HEK293 (cell line): ENCODE measurements at regions not wholly inside any gene's neighbourhood (a gene's known extent, or its start where the extent isn't known, plus 50 kb on each side); places are given as distances from the start of the nearest gene placed in this dataset.

ENCODE experiments used
- REST ChIP-seq: fragments of 450-650 bp; formaldehyde crosslinking; IDR thresholded peaks from 2 replicates; pipeline ENCODE4 v1.5.1; 2016; ENCODE audit warnings: missing biosample characterization, missing genetic modification characterization
- ZBTB8A ChIP-seq: fragments of 450-650 bp; formaldehyde crosslinking; IDR thresholded peaks from 2 replicates; pipeline ENCODE4 v1.5.1; 2016; ENCODE audit warnings: missing biosample characterization, missing genetic modification characterization
- ZNF133 ChIP-seq: fragments of 450-650 bp; formaldehyde crosslinking; IDR thresholded peaks from 2 replicates; pipeline ENCODE4 v1.5.1; 2016; ENCODE audit warnings: missing biosample characterization, missing genetic modification characterization
- ZNF140 ChIP-seq: fragments of 450-650 bp; formaldehyde crosslinking; IDR thresholded peaks from 2 replicates; pipeline ENCODE4 v1.5.1; 2016; ENCODE audit warnings: missing biosample characterization, missing genetic modification characterization
- ZNF449 ChIP-seq: fragments of 450-650 bp; formaldehyde crosslinking; IDR thresholded peaks from 2 replicates; pipeline ENCODE4 v1.5.1; 2017; ENCODE audit warnings: missing biosample characterization, mild to moderate bottlenecking, missing genetic modification characterization, moderate library complexity

GRCh38 chr3:70531838-70532489, 219.5 kb upstream of the MDFIC2 start:
- TF ChIP-seq ZNF133 (no peak), REST (tag by site-specific recombination) (no peak), ZNF449 (tag by site-specific recombination) (no peak), ZNF140 (tag by site-specific recombination) (no peak), ZBTB8A (tag by site-specific recombination) (no peak)
